Panc1 (cell line): ENCODE measurements at regions not wholly inside any gene's neighbourhood (a gene's known extent, or its start where the extent isn't known, plus 50 kb on each side); places are given as distances from the start of the nearest gene placed in this dataset.

Source experiments
- ATAC-seq: fragments of 200-7000 bp; cut with Tn5 transposase; 2 replicates; pipeline ENCODE4 v1.9.1; 2020; ENCODE audit warnings: mild to moderate bottlenecking, moderate library complexity
- BruUV-seq: library from RNA; stranded (reverse); fragments of 400-500 nt; replicated peaks from 2 replicates; lab custom pipeline; 2021; lab: Mats Ljungman, UMichigan
- CTCF ChIA-PET: fragments of 300-600 bp; sonication (Branson Sonifier 250); formaldehyde crosslinking; loops from one replicate; lab custom pipeline; 2022; ENCODE audit warnings: antibody characterized with exemption; lab: Charles Lee
- POLR2A ChIA-PET: fragments of 300-600 bp; sonication (Branson Sonifier 250); formaldehyde crosslinking; loops from one replicate; lab custom pipeline; 2022; ENCODE audit warnings: antibody characterized with exemption; lab: Charles Lee
- DNase-seq: peaks from one replicate; pipeline ENCODE4 v3.0.0-alpha.2; 2010; ENCODE audit warnings: low read depth, low spot score
- H3K27ac ChIP-seq: 2 replicates; pipeline ENCODE4 v1.5.1; 2011; ENCODE audit warnings: mild to moderate bottlenecking, low read length, inconsistent platforms
- H3K27me3 ChIP-seq: fragments of 200-500 bp; sonication (Bioruptor generic); 2 replicates; pipeline ENCODE4 v1.6.0; 2014; ENCODE audit warnings: low read length, inconsistent platforms; ENCODE audit not compliant: control insufficient read depth, insufficient read depth
- H3K36me3 ChIP-seq: fragments of 200-500 bp; sonication (Bioruptor generic); 2 replicates; pipeline ENCODE4 v1.5.1; 2014; ENCODE audit warnings: inconsistent platforms, mild to moderate bottlenecking, low read length, moderate library complexity; ENCODE audit not compliant: control insufficient read depth, insufficient read depth
- H3K4me1 ChIP-seq: 2 replicates; pipeline ENCODE4 v1.5.1; 2011; ENCODE audit warnings: inconsistent platforms, mild to moderate bottlenecking, low read length, moderate library complexity; ENCODE audit not compliant: control insufficient read depth, insufficient read depth
- H3K4me3 ChIP-seq, 2 experiments: 2 replicates each; pipeline ENCODE4 v1.5.1; 2011 to 2012; ENCODE audit warnings: low read depth in 2 of 2, low read length in 2 of 2, mild to moderate bottlenecking in 2 of 2, inconsistent platforms in 1 of 2, moderate library complexity in 1 of 2
- H3K9me3 ChIP-seq: fragments of 200-500 bp; sonication (Bioruptor generic); 2 replicates; pipeline ENCODE4 v1.5.1; 2014; ENCODE audit warnings: low read depth, mild to moderate bottlenecking, inconsistent platforms, low read length, moderate library complexity; ENCODE audit not compliant: control insufficient read depth, insufficient read depth
- POLR2AphosphoS5 ChIP-seq: IDR thresholded peaks from 2 replicates; pipeline ENCODE4 v1.6.1; 2012; ENCODE audit warnings: mild to moderate bottlenecking, low read depth, low read length, moderate library complexity
- SIN3A ChIP-seq: IDR thresholded peaks from 2 replicates; pipeline ENCODE4 v1.6.1; 2012; ENCODE audit warnings: low read depth, mild to moderate bottlenecking, low read length, moderate library complexity, borderline replicate concordance; ENCODE audit not compliant: insufficient read depth
- TCF7L2 ChIP-seq: IDR thresholded peaks from 2 replicates; pipeline ENCODE4 v1.6.1; 2011; ENCODE audit warnings: mild to moderate bottlenecking, low read depth, low read length, inconsistent platforms
- in situ Hi-C: cut with HindIII; loops from 2 replicates; pipeline ENCODE4 v1.10.0; 2016; ENCODE audit warnings: low sequenced_read_pairs, low pct_unique_long_range_greater_than_20kb
- intact Hi-C: fragments of 100-400 bp; cut with micrococcal nuclease; formaldehyde crosslinking; loops from one replicate; pipeline ENCODE4 v1.10.0; 2022; ENCODE audit not compliant: unreplicated experiment
- TF ChIP-seq, protein P1 (sequence below), 2 experiments: IDR thresholded peaks; 2 replicates each; pipeline ENCODE4 v1.6.1; 2011 to 2012; ENCODE audit warnings: low read depth in 2 of 2, control low read depth in 1 of 2, low read length in 1 of 2, mild to moderate bottlenecking in 1 of 2, moderate library complexity in 1 of 2; ENCODE audit not compliant: insufficient read depth in 1 of 2
- TF ChIP-seq, protein P2 (sequence below): fragments of 450-650 bp; IDR thresholded peaks from 2 replicates; pipeline ENCODE4 v1.5.1; 2017; ENCODE audit warnings: mild to moderate bottlenecking

DNA sequence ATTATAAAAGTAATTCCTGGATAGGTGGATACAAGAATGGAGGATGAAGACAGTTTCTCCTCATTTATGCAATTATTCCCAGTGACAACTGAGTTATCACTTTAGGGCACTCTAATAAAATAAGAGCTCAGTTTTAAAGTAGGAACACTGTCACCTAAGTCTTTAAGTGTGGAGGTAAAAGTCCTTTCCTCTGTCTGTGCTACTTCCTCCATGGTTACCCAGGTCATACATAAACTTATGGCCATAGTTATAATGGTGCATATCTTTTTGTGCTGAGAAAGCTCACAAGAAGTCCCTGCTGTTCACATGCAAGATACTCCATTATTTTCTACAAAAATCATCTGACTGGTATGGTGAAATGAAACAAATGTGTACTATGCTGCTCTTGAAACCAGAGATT lies 1093.6 kb downstream of the IGSF11 start:
- no peaks in the 10 kb centered on the region for H3K4me1 ChIP-seq
- CTCF ChIA-PET: no interaction called here
- in situ Hi-C loops: no loop called here
- POLR2A ChIA-PET: no interaction called here
- no peak for TF ChIP-seq POLR2AphosphoS5
- TF ChIP-seq TCF7L2: no peak
- TF ChIP-seq, protein P1, sequence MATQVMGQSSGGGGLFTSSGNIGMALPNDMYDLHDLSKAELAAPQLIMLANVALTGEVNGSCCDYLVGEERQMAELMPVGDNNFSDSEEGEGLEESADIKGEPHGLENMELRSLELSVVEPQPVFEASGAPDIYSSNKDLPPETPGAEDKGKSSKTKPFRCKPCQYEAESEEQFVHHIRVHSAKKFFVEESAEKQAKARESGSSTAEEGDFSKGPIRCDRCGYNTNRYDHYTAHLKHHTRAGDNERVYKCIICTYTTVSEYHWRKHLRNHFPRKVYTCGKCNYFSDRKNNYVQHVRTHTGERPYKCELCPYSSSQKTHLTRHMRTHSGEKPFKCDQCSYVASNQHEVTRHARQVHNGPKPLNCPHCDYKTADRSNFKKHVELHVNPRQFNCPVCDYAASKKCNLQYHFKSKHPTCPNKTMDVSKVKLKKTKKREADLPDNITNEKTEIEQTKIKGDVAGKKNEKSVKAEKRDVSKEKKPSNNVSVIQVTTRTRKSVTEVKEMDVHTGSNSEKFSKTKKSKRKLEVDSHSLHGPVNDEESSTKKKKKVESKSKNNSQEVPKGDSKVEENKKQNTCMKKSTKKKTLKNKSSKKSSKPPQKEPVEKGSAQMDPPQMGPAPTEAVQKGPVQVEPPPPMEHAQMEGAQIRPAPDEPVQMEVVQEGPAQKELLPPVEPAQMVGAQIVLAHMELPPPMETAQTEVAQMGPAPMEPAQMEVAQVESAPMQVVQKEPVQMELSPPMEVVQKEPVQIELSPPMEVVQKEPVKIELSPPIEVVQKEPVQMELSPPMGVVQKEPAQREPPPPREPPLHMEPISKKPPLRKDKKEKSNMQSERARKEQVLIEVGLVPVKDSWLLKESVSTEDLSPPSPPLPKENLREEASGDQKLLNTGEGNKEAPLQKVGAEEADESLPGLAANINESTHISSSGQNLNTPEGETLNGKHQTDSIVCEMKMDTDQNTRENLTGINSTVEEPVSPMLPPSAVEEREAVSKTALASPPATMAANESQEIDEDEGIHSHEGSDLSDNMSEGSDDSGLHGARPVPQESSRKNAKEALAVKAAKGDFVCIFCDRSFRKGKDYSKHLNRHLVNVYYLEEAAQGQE (IDR thresholded peaks at IDR 0.05; ENCODE audit: insufficient read depth in 1 of 2, low read depth in 2 of 2, low read length in 1 of 2): no peak
- TF ChIP-seq SIN3A: no peak
- TF ChIP-seq, protein P2, sequence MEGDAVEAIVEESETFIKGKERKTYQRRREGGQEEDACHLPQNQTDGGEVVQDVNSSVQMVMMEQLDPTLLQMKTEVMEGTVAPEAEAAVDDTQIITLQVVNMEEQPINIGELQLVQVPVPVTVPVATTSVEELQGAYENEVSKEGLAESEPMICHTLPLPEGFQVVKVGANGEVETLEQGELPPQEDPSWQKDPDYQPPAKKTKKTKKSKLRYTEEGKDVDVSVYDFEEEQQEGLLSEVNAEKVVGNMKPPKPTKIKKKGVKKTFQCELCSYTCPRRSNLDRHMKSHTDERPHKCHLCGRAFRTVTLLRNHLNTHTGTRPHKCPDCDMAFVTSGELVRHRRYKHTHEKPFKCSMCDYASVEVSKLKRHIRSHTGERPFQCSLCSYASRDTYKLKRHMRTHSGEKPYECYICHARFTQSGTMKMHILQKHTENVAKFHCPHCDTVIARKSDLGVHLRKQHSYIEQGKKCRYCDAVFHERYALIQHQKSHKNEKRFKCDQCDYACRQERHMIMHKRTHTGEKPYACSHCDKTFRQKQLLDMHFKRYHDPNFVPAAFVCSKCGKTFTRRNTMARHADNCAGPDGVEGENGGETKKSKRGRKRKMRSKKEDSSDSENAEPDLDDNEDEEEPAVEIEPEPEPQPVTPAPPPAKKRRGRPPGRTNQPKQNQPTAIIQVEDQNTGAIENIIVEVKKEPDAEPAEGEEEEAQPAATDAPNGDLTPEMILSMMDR: no peak
- no peaks in the 10 kb centered on the region for H3K36me3 ChIP-seq
- H3K4me3 ChIP-seq: no peak overlapping the region
- no peak overlapping the region for H3K27ac ChIP-seq
- no peaks in the 10 kb centered on the region for H3K27me3 ChIP-seq
- DNase-seq: no peak
- intact Hi-C loops: no loop called here
- 0 out of 2 replicates have a peak, but pooled peaks cover 2% of the 10 kb centered on the region for H3K9me3 ChIP-seq
- ATAC-seq: no peak
- BruUV-seq: no TSS peak

DNA sequence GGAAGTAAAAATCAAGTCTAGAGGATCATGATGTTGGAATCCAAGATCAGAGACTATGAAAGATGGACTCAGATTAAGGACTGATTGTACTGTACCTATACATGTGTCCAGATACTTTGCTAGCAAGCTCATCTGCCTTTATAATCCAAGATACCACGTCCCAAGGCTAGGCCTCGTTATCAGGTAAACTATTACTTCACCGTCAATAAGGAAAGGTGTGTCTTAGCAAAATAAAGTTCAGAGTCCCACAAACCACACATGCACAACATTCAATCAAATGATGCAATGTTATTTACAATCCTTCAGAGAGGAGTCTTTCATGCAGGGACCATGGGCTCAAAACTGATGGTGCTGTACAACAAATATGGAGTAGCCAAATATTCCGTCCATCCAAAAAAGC lies 1092.9 kb downstream of the IGSF11 start:
- no peak overlapping the region for H3K4me3 ChIP-seq
- TF ChIP-seq SIN3A (no peak), TCF7L2 (no peak), POLR2AphosphoS5 (no peak)
- TF ChIP-seq, protein P2: no peak
- TF ChIP-seq, protein P1 (IDR thresholded peaks at IDR 0.05; ENCODE audit: insufficient read depth in 1 of 2, low read depth in 2 of 2, low read length in 1 of 2): no peak
- ChIA-PET POLR2A (no interaction called here), CTCF (no interaction called here)
- H3K27me3 ChIP-seq: no peaks in the 10 kb centered on the region
- H3K4me1 ChIP-seq: no peaks in the 10 kb centered on the region
- H3K9me3 ChIP-seq: 0 out of 2 replicates have a peak, but pooled peaks cover 2% of the 10 kb centered on the region
- H3K27ac ChIP-seq: no peak overlapping the region
- H3K36me3 ChIP-seq: no peaks in the 10 kb centered on the region
- no TSS peak for BruUV-seq
- no peak for DNase-seq
- intact Hi-C loops (no loop called here), in situ Hi-C loops (no loop called here)
- no peak for ATAC-seq
